ENCODE measurements at regions not wholly inside any gene's neighbourhood (a gene's known extent, or its start where the extent isn't known, plus 50 kb on each side); places are given as distances from the start of the nearest gene placed in this dataset.

GRCh38 chr5:56638768-56639238, 176.5 kb upstream of the MAP3K1 start:
- TF ChIP-seq CTCF (IDR thresholded peaks at IDR 0.05; ENCODE audit: insufficient read depth, low read length, poor library complexity, severe bottlenecking), result no peak
- no peak for DNase-seq (ENCODE audit: low read depth)
- no peaks in the 10 kb centered on the region for H3K27me3 ChIP-seq (ENCODE audit: control insufficient read depth, insufficient read depth, low read length)

GRCh38 chr5:56638061-56638621, 177.2 kb upstream of the MAP3K1 start:
- Histone ChIP-seq H3K27me3 (ENCODE audit: control insufficient read depth, insufficient read depth, low read length) (no peaks in the 10 kb centered on the region), H3K4me3 (ENCODE audit: low read depth, low read length) (no peak overlapping the region), H3K36me3 (ENCODE audit: control insufficient read depth, insufficient read depth, low read length) (no peaks in the 10 kb centered on the region)
- DNase-seq (ENCODE audit: low read depth), result peak; percentile 69
- no peak for TF ChIP-seq CTCF (IDR thresholded peaks at IDR 0.05; ENCODE audit: insufficient read depth, low read length, poor library complexity, severe bottlenecking)

More at GRCh38 chr5:56638768-56639238, 176.5 kb upstream of the MAP3K1 start:
- no peaks in the 10 kb centered on the region for H3K36me3 ChIP-seq (ENCODE audit: control insufficient read depth, insufficient read depth, low read length)
- no peak overlapping the region for H3K4me3 ChIP-seq (ENCODE audit: low read depth, low read length)

DNA sequence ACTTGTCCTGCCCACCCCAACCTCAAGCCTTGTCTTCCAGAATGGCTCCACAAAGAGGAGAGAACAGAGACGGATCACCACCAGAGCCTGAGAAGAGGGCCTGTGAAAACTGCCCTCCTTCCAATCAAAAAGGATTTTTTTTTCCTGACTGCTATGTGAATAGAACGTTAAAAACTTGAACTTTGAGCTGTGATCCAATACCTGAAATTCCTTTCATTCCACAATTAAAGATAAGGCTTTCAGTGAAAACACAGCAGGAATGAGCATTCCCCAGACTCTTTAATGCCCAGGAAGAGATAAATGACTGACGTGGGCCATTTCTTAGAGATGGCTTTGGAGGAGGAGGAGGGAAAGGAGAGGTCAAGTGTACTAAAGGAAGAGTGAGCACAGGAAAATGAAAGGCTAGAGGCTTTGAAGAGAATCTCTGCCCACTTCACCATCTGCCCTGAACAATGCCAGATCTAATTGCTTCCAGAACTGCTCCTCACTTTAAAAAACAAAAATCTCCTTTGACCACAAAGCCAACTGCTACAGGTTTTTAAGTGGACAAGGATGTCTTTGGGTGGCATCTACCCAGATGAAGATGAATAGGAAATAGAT, 177.9 kb upstream of the MAP3K1 start:
- H3K4me3 ChIP-seq (ENCODE audit: low read depth, low read length), result no peak overlapping the region
- no peak for DNase-seq (ENCODE audit: low read depth)
- no peaks in the 10 kb centered on the region for H3K36me3 ChIP-seq (ENCODE audit: control insufficient read depth, insufficient read depth, low read length)
- no peaks in the 10 kb centered on the region for H3K27me3 ChIP-seq (ENCODE audit: control insufficient read depth, insufficient read depth, low read length)
- TF ChIP-seq CTCF (IDR thresholded peaks at IDR 0.05; ENCODE audit: insufficient read depth, low read length, poor library complexity, severe bottlenecking), result no peak

- H3K4me3 ChIP-seq (ENCODE audit: low read depth, low read length), result no peak overlapping the region
- no peak for DNase-seq (ENCODE audit: low read depth)
Observed at GRCh38 chr5:56633950-56634349, 181.4 kb upstream of the MAP3K1 start.

DNA sequence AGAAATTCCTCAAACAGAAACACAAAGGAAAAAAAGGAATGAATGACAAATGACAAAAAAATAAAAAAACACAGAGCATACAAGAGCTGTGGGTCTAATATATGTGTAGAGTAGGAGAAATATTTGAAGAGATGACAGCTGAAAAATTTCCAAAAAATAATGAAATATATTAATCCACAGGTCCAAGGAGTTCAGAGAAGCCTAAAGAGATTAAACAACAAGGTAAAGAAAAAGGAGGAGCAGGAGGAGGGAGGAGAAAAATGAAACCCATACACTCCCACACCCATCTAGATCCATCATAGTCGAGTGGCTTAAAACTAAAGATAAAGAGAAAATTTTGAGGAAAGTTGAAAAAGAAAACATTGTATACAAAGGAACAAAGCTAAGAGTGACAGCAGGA, 182.4 kb upstream of the MAP3K1 start:
- no peak for TF ChIP-seq CTCF (IDR thresholded peaks at IDR 0.05; ENCODE audit: insufficient read depth, low read length, poor library complexity, severe bottlenecking)
- H3K4me3 ChIP-seq (ENCODE audit: low read depth, low read length), result no peak overlapping the region
- no peaks in the 10 kb centered on the region for H3K36me3 ChIP-seq (ENCODE audit: control insufficient read depth, insufficient read depth, low read length)
- no peaks in the 10 kb centered on the region for H3K27me3 ChIP-seq (ENCODE audit: control insufficient read depth, insufficient read depth, low read length)
- no peak for DNase-seq (ENCODE audit: low read depth)

More at GRCh38 chr5:56633950-56634349, 181.4 kb upstream of the MAP3K1 start:
- Histone ChIP-seq H3K27me3 (ENCODE audit: control insufficient read depth, insufficient read depth, low read length) (no peaks in the 10 kb centered on the region), H3K36me3 (ENCODE audit: control insufficient read depth, insufficient read depth, low read length) (no peaks in the 10 kb centered on the region)
- TF ChIP-seq CTCF (IDR thresholded peaks at IDR 0.05; ENCODE audit: insufficient read depth, low read length, poor library complexity, severe bottlenecking), result no peak

DNA sequence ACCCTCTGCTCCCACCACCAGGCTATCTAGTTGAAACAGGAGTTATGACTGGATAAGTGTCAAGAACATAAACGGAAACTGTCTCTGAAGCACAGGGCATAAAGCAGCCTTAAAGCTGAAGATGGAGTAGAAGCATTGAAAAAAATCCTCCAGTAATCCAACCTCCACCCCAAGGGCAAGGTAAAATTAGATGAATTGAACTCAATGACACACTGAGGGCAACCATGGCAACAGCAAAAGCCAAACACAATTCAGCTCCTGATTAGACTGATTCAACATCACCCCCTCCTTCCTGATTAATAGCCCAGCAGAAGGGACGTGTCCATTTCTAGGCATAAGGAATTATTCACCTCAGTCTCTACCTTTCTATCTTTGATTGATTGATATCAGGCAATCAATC, 183.2 kb upstream of the MAP3K1 start:
- DNase-seq (ENCODE audit: low read depth), result no peak
- TF ChIP-seq CTCF (IDR thresholded peaks at IDR 0.05; ENCODE audit: insufficient read depth, low read length, poor library complexity, severe bottlenecking), result no peak
- H3K4me3 ChIP-seq (ENCODE audit: low read depth, low read length), result no peak overlapping the region
- no peaks in the 10 kb centered on the region for H3K27me3 ChIP-seq (ENCODE audit: control insufficient read depth, insufficient read depth, low read length)
- H3K36me3 ChIP-seq (ENCODE audit: control insufficient read depth, insufficient read depth, low read length), result no peaks in the 10 kb centered on the region
